ENCODE measurements at regions not wholly inside any gene's neighbourhood (a gene's known extent, or its start where the extent isn't known, plus 50 kb on each side); places are given as distances from the start of the nearest gene placed in this dataset.

- no peak for DNase-seq
- no peaks in the 10 kb centered on the region for H3K4me1 ChIP-seq (ENCODE audit: control insufficient read depth in 5 of 5, insufficient read depth in 5 of 5, low read length in 5 of 5)
- H3K9ac ChIP-seq (ENCODE audit: insufficient read depth in 1 of 2, low read length in 2 of 2) = no peak overlapping the region
- H3K27me3 ChIP-seq (ENCODE audit: control insufficient read depth in 3 of 3, insufficient read depth in 3 of 3, low read length in 2 of 3) = no peaks in the 10 kb centered on the region
- peaks cover 0 to 3% (median under 1%) of the 10 kb centered on the region in 4 donors for H3K9me3 ChIP-seq (ENCODE audit: control insufficient read depth in 4 of 4, insufficient read depth in 3 of 4, low read length in 3 of 4)
- H3K36me3 ChIP-seq (ENCODE audit: control insufficient read depth in 4 of 4, insufficient read depth in 4 of 4, low read length in 4 of 4) = no peaks in the 10 kb centered on the region
- WGBS, 2 donors = 65 to 77% methylated on average over 4 of the region's 4 CpGs
- no peak overlapping the region for H3K27ac ChIP-seq (ENCODE audit: low read depth in 1 of 2, low read length in 1 of 2)
- TF ChIP-seq CTCF (IDR thresholded peaks at IDR 0.05; ENCODE audit: control extremely low read depth, extremely low read depth) = no peak
- no peak for ATAC-seq (ENCODE audit: insufficient read depth, low FRiP score)
- H3K4me3 ChIP-seq = no peak overlapping the region
These were observed 444.1 kb downstream of the OCA2 start for GRCh38 chr15:27655056-27655455.

GRCh38 chr15:27650244-27650643 lies 448.9 kb downstream of the OCA2 start:
- Histone ChIP-seq H3K4me3 (no peak overlapping the region), H3K9me3 (ENCODE audit: control insufficient read depth in 4 of 4, insufficient read depth in 3 of 4, low read length in 3 of 4) (peaks cover 0 to 4% (median 0%) of the 10 kb centered on the region in 4 donors), H3K36me3 (ENCODE audit: control insufficient read depth in 4 of 4, insufficient read depth in 4 of 4, low read length in 4 of 4) (no peaks in the 10 kb centered on the region), H3K4me1 (ENCODE audit: control insufficient read depth in 5 of 5, insufficient read depth in 5 of 5, low read length in 5 of 5) (peaks cover 0 to 4% (median 0%) of the 10 kb centered on the region in 5 donors), H3K9ac (ENCODE audit: insufficient read depth in 1 of 2, low read length in 2 of 2) (no peak overlapping the region), H3K27ac (ENCODE audit: low read depth in 1 of 2, low read length in 1 of 2) (no peak overlapping the region), H3K27me3 (ENCODE audit: control insufficient read depth in 3 of 3, insufficient read depth in 3 of 3, low read length in 2 of 3) (no peaks in the 10 kb centered on the region)
- WGBS, 2 donors = 59 to 60% methylated on average over 2 of the region's 2 CpGs
- ATAC-seq (ENCODE audit: insufficient read depth, low FRiP score) = no peak
- TF ChIP-seq CTCF (IDR thresholded peaks at IDR 0.05; ENCODE audit: control extremely low read depth, extremely low read depth) = no peak
- no peak for DNase-seq

GRCh38 chr15:27648359-27648758 lies 450.8 kb downstream of the OCA2 start:
- DNase-seq (no peak), ATAC-seq (ENCODE audit: insufficient read depth, low FRiP score) (no peak)
- WGBS, 2 donors = 68 to 87% methylated on average over 4 of the region's 4 CpGs
- no peaks in the 10 kb centered on the region for H3K27me3 ChIP-seq (ENCODE audit: control insufficient read depth in 3 of 3, insufficient read depth in 3 of 3, low read length in 2 of 3)
- H3K36me3 ChIP-seq (ENCODE audit: control insufficient read depth in 4 of 4, insufficient read depth in 4 of 4, low read length in 4 of 4) = no peaks in the 10 kb centered on the region
- no peak for TF ChIP-seq CTCF (IDR thresholded peaks at IDR 0.05; ENCODE audit: control extremely low read depth, extremely low read depth)
- peaks cover 0 to 4% (median 2%) of the 10 kb centered on the region in 4 donors for H3K9me3 ChIP-seq (ENCODE audit: control insufficient read depth in 4 of 4, insufficient read depth in 3 of 4, low read length in 3 of 4)
- H3K27ac ChIP-seq (ENCODE audit: low read depth in 1 of 2, low read length in 1 of 2) = no peak overlapping the region
- no peak overlapping the region for H3K9ac ChIP-seq (ENCODE audit: insufficient read depth in 1 of 2, low read length in 2 of 2)
- no peak overlapping the region for H3K4me3 ChIP-seq
- peaks cover 0 to 4% (median 0%) of the 10 kb centered on the region in 5 donors for H3K4me1 ChIP-seq (ENCODE audit: control insufficient read depth in 5 of 5, insufficient read depth in 5 of 5, low read length in 5 of 5)

- ATAC-seq (ENCODE audit: insufficient read depth, low FRiP score) (no peak), DNase-seq (no peak)
- no peaks in the 10 kb centered on the region for H3K36me3 ChIP-seq (ENCODE audit: control insufficient read depth in 4 of 4, insufficient read depth in 4 of 4, low read length in 4 of 4)
These were observed 452.6 kb downstream of the OCA2 start for GRCh38 chr15:27646531-27646930.

More at GRCh38 chr15:27646531-27646930, 452.6 kb downstream of the OCA2 start:
- Histone ChIP-seq H3K9ac (ENCODE audit: insufficient read depth in 1 of 2, low read length in 2 of 2) (no peak overlapping the region), H3K27me3 (ENCODE audit: control insufficient read depth in 3 of 3, insufficient read depth in 3 of 3, low read length in 2 of 3) (no peaks in the 10 kb centered on the region), H3K9me3 (ENCODE audit: control insufficient read depth in 4 of 4, insufficient read depth in 3 of 4, low read length in 3 of 4) (peaks cover 0 to 4% (median 2%) of the 10 kb centered on the region in 4 donors), H3K4me1 (ENCODE audit: control insufficient read depth in 5 of 5, insufficient read depth in 5 of 5, low read length in 5 of 5) (peaks cover 0 to 4% (median 0%) of the 10 kb centered on the region in 5 donors), H3K4me3 (no peak overlapping the region), H3K27ac (ENCODE audit: low read depth in 1 of 2, low read length in 1 of 2) (no peak overlapping the region)
- 58 to 79% methylated on average over 6 of the region's 6 CpGs for WGBS, 2 donors
- no peak for TF ChIP-seq CTCF (IDR thresholded peaks at IDR 0.05; ENCODE audit: control extremely low read depth, extremely low read depth)

All from lung (tissue), 11 donors.